ENCODE measurements at regions not wholly inside any gene's neighbourhood (a gene's known extent, or its start where the extent isn't known, plus 50 kb on each side); places are given as distances from the start of the nearest gene placed in this dataset.
A peak's percentile ranks its signal among the peaks of the same experiment; 100 is the strongest.

DNA sequence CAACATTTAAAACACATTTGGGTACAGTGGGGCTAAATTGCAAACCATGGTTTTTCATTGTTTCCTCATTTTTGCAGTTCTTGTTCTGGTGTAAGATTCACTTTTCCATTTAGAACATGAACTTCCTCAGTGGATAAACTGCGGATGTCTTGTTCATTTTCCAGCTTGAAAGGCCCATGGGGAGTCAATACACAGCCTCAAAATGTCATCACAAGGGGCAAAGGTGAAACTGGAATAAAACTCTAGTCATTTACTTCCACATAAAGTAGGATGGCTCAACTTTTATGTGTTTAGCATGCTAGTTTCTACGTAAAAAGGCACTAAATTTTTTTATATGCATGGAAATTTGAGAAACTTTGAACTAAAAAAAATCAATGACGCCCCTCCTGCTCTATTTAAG lies 718.8 kb downstream of the TLR4 start:
- no peak for DNase-seq

DNA sequence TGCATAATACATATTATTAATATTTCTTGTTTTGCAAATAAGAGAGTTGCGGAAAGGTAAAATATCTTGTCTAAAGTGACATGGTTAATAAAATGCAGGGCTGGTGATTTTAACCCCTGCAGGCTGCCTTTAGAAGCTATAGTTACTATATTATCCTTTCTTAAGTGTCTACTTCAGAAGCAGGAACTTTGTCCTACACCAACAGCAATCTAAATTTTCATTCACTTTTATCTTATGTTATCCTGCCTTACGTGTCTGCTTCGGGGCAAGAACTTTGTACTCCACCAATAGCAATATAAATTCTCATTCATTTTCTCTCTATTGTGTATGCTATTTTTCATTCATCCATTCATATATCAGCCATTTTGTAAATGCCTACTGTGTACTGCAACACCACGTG lies 719.5 kb downstream of the TLR4 start:
- DNase-seq, result no peak

DNA sequence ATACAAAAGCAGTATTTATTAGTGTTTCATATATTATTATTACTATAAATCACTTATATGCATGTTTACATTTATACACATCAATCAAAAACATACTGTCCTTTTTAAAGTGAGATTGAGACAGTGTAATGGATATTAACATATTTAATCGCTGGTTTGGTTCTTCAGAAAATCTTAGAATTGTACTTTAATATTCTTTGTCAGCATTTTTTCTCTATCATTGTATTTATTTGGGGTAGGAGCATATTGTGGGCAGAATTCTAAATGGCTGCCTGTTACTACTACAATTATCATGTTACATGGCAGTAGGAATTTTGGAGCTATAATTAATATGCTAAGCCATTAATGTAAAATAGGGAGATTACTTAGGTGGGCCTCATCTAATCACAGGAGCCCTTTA lies 722.6 kb downstream of the TLR4 start:
- DNase-seq, result no peak

DNA sequence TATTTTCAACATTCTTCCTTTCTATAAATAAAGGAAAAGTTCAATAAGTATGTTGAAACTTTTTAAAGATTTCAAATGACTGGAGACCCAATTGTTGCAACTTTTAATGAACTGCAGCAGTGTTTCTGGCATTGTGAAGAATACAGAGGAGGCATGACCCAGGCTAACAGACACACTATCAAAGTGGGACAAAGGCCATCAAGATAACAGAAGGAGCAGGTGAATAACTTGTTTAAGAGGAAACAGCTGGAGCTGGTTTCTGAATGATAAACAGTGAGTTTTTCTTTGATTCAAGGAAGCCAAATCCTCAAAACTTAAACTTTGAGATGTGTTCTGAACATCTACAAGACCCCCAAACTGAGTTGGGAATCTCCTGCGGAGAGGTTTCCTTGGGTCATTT lies 734.6 kb downstream of the TLR4 start:
- no peak for DNase-seq

DNA sequence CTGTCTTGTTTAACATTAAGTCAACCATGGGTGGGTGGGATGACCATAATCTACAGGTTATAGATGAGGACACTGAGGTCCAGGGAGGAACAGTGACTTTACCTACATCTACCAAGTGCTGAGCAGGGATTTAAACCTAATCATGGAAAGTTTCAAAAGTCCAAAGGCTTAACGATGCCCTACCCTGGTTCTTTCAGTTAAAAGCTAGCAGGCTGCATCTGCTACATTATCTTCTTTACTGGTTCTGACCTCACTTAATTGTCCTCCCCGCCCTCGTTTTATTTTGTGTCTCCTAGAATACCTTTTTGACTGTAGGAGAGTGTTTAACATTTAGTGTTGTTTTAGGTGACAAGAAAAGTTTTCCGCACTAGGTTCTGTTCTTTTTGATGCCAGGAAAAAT lies 735.2 kb downstream of the TLR4 start:
- no peak for DNase-seq

DNA sequence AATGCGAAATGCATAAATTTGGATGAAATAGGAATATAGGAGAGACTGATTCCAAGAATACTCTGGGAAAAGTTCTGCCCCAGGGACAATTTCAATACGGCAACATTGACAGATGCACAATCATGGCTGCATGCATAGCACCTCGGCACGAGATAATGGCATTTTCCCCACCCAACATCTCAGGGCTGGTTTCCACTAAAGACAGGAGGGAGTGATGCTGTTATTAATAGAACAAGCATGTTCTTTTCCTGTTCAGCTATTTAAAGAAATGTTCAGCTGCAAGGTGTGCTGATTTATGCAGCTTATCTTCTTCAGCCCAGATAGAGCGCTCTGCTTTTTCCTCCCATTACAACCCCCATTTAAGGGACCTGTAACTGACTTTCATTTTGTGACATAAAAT lies 740.2 kb downstream of the TLR4 start:
- no peak for DNase-seq

DNA sequence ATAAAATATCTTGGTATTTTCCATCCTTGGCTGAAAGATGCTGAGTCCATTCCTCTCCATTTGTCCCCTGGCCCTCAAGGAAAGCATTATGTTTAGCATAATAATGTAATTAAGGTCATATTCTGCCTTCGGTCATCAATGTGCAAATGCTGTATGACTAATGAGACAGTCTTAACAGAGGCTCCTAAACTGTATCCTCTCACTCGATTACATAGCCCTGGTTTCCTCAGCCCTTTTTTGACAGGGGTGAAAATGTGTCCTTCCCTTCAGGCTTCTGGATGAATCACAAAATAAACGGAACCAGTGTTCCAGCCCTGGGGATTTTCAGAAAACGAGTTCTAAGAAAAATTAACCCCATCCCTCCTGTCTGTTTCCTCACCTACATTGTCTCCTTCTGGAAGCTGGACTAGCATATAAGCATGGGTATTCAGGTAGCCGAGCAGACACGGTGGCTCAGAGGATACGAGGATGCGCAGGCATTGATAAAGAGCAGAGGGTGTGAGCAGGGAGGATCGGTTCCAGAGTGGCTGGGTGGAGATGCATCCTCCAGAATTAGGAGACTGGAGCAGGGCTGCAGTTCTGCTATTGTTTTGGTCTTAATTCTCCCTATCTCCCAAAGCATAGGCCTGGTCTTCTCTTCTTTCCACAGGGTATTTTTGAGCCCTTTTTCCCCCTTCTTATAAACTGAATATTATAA lies 742.9 kb downstream of the TLR4 start:
- DNase-seq, result no peak

DNA sequence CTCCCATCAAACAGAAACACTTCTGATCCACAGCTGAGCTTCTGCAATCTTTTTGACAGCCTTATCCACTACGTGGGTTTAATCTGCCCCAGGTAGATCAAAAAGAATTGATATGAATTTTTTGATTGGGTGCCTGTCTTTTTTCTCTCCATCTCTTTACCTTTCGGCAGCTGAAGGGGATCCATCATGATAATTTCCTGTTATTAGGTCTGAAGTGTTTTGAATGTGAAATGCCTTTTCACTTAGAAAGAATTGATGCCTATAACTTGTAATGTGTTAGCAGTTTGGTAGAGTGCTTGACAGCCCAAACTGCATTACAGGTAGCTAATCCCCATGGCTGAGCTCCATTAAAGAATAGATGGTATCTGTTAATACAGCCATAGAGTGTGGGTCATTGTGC lies 745.4 kb downstream of the TLR4 start:
- DNase-seq, result no peak

DNA sequence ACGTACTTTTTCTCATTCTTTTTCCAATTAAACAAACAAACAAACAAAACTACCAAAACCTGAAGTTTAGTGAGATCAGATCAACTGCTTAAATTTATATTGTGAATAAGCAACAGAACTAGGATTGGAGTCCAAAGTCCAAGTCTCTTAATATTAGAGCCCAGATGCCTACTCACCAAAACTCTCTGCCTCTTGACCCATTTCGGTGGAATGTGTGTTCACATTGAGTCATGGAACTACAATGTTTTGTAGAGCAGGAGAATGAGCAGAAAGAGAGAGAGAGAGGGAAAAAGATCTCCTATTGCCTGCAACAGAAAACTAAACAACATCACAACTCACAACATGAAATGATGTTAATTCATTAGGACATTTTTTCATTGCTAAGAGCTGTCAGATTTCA lies 751.1 kb downstream of the TLR4 start:
- no peak for DNase-seq

DNA sequence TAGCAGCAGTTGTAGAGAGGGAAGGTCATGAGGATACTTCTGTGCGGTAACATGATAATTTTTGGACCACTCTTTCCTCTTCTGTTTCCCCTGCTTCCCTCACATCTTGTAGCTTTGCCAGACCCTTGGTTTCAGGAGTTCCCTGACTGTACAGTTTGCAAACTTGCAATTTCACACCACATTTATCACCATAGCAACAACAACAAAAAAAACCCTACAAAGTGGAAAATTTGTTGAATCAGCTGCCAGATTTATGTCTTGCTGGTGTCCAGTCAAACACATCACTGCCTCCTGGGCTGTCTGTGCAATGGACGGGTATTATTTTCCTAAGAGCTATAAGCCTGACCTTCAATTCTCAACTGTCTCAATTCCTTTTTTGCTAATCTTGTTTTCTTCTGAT lies 751.6 kb downstream of the TLR4 start:
- DNase-seq, result no peak

DNA sequence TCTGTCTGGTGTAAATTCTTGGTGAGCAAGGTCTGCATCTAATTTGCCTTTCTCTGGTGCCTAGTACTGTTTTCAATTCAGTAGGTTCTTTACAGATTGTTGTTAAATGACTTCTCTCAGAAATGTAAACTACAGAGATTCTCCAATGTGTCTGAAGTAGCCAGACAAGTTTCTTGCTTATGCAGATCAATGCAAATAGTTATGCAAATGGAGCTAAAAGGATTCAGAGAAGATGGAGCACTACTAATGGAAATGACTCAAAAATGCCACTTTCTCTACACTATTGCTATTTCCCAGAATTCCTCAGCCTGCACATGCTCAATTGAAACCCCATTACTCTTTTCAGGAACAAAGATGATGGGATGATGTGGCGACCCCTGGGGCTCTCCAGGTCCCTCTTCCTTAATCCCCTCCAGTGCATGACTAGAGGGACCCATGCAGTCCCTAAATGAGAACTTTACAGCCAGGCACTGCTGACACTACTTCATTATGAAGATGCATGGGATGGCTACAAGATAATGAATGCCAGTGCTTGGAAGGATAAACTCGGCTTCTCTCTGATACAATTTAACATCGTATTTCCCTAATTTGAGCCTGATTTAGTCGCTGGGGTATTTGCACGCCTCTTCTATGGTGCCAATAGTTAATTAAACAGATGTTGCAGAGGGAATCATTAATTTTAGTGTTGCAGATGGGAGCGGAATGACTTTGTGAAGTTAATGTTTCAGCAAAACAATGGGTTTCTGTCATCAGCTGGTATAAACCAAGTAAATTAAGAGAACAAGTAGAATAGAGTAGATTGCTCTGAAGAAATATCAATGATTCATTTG lies 753.2 kb downstream of the TLR4 start:
- DNase-seq, result no peak

DNA sequence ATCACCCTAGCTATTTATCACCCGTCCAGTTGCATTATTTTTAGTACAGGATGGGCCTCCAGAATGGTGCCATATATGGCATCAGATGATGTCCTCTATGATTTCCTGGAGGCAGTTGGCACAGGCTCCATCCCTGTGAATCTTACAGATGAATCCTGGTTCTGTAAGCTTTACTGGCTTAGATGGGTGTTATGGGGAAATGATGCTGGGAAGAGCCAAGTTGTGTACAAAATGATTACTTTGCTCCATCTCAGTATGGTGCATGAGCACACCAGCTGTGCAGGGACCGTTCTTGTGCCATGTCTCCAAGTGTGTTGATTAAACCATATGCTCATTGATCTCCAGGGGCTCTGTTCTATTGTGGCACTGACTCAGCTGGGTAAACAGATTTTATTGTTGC lies 755.7 kb downstream of the TLR4 start:
- DNase-seq, result no peak

DNA sequence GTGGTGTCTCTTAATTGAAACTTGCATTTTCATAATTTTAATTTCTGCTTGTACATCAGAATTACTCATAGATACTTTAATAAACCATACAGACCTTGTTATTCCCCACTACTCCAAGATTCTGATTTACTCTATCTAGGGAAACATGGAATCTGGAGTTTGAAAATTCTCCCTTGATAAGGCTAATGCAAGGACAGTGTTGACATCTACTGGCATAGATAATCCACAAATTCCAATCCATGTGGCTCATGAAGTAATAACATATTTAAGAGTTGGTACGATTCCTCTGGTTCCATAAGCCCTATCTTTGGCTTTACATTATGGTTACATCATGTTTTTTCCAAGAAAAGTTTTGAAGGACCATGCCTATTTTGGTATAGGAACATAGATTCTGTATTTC lies 759.2 kb downstream of the TLR4 start:
- DNase-seq, result no peak

DNA sequence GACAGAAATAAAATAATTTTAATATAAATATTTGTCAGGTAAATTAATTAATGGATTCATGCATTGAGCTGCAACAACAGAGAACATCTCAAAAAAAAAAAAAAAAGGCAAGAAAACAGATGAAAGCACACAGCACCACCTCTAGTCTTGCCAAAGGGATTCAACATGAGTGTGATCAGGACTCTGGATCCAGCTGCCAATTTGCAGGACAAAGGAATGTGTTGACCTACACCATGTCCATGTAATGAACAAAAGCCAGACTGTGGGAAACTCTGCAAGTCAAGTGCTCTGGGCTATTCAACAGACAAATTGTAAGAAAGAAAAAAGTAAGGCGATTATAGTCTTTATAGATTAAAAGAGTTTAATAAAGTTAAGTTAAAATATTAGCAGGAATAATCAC lies 769.3 kb downstream of the TLR4 start:
- DNase-seq, result no peak

DNA sequence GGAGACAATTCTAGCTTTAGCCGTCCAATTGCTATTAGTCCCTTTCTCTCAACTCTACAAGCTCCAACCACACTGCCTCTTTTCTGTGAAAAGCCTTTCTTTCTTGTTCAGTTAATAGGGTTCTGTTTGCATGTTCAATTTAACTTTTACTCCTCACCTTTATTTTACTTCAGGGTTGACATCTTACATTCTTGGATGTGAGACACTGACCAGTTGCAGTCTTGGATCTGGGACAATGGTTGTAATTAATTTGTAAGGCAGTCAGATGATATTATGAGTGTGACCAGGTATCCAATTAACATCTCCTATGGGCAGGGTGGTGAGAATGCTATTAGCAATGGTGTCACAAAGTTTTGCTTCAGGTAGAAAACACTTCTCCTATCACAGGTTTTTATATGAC lies 774.5 kb downstream of the TLR4 start:
- no peak for DNase-seq

DNA sequence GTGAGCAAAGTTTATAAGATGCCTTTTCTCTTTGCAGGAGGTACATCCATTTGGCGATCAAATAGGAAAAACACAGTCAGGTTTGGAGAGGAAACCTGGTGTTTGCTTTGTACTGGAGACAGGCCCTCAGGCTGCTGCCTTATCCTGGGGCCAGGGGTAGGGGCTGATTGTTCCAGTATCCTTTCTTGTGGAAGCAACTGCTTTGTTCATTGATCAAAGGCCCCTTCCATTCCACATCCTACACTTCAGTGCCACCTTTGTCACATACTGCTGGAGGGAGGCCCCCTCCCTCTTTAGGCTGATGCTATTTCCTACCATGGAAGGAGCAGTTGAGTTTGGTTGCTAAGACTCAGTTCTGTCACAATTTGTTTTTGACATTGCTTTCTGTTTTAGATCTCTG lies 778.1 kb downstream of the TLR4 start:
- DNase-seq, result no peak

DNA sequence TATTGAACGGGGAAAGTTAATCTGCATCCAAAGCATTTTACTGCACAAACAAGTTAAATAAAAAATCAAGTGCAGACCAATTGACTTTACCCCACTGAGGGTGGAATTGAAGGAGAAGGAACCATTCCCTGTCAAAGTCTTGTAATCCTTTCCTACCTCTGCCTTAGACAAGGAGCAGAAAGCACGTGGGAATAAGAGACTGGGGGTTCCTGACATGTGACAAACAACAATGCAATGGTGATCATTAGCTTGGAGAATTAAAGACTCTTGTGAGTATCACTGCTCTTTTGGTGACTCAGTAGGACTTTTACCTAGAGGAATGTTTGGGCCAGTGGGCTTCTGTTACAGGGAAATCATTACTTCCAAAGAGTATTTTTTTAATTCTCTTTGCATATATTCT lies 779.5 kb downstream of the TLR4 start:
- DNase-seq, result no peak

DNA sequence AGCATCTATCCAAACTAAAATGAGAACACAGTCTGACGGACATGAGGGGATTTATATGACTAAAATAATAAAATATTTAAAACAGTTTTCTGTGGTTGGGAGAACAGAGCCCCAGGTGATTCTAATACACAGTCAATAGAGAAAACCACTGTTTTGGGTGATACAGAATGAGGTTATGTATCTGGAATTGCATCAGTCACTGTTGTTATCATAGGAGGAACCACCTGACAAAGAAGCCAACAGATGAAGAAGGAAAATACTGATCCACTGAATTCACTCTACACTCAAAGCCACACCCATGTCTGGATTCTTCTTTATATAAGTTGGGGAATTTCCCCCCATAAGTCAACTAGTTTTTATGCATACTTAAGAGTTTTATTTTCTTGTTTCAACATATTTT lies 799.0 kb downstream of the TLR4 start:
- no peak for DNase-seq

DNA sequence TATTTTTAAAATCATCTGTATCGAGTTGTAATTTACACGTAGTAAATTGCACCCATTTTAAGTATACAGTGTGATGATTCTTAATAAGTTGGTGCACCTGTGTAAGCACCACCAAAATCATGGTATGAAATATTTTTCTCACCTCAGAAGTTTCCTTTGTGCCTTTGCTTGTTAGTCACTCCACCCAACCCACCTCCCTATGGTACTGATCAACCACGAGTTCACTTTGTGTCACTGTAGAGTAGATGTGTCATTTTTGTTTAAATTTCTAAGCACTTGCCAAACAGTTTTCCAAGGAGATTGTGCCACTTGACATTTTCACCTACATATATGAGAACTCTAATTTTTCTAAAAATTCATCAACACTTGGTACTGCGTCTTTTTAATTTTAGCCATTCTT lies 806.5 kb downstream of the TLR4 start:
- DNase-seq, result no peak

DNA sequence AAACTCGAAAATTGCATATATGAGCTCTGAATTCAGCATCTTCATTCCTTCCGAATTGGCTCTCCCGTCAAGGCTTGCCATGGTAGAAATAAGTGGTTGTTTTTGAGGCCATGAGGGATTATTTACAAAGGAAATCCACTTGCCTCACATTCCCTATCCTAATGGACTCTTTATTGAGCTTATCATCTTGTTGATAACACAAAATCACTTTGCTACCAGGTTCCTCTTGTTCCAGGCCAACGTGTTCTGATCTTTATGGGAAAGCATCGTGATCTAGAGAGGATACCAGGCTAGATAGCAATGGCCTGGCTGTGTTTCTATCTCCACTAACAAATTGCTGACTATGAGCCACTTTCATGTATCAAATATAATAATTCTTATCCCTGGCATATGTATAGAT lies 811.7 kb downstream of the TLR4 start:
- no peak for DNase-seq

DNA sequence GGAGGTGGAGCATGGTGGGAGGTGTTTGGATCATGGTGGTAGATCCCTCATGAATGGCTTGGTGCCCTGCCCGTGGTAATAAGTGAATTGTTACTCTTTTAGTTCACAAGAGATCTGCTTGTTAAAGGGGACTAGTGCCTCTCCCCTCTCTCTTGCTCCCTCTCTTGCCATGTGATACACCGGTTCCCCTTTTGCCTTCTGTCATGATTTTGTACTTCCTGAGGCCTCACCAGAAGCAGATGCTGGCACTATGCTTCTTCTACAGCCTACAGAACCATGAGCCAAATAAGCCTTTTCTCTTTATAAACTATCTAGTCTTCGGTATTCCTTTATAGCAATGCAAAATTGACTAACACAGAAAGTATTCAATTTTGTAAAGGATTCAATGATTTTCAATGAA lies 817.1 kb downstream of the TLR4 start:
- no peak for DNase-seq

DNA sequence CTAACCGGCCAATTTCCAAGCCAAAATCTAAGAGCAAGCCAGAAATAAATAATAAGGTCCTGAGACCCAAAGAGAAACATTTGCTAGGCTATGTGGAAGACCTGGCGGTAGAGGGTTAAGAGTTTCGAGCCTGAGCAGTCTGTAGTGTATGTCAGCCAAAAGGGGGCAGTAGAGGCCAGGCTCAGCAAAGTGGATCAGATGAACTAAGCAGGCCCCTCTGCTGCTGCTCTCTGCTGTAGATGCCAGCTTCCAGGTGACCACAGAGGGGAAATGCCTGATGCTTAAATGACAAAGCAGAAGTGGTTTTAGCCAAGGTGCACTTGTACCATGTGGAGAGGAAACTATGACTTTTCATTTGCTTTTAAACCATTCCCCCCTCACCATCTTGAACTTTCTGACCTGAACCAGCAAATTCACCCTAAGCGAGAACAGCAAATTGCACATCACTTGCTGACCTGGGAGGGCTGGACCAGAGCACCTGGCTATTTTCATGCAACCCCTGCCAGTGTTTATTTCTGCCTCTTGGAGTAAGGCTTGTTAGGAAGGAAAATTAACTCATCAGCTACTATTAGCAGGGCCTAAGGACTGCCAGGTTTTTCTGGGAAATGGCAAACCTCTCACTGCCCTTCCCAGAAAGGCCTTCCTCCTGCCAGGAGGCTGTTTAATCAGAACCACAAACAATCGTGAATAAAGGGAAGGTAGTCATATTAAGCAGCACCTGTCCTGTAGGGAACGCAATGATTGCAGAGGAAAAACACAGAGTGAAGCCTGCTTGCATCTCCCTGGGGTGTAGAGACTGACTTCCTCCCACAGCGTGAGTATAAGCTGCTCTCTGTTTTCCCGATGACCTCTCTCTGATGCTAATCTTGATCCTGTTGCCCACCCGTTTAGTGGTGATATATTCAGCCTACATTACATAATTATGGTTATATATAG lies 818.2 kb downstream of the TLR4 start:
- peak; percentile 46 for DNase-seq

DNA sequence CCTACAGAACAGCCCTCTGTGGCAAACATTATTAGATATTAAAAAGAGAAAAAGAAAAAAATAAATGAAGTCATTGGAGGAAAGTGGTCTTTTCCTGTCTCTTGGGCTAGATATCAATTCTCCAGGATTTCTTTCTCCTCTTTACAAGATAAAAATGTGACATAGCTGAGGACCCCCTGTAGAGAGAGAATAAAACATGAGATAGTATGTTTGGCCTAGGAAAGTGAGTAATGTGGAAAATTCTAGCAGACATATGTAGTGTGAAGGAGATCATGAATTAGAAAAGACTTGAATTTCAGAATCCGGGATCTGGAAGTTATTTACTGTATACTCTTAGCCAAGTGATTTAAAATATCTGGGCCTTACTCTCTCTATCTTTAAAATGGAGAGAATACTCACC lies 823.1 kb downstream of the TLR4 start:
- no peak for DNase-seq

DNA sequence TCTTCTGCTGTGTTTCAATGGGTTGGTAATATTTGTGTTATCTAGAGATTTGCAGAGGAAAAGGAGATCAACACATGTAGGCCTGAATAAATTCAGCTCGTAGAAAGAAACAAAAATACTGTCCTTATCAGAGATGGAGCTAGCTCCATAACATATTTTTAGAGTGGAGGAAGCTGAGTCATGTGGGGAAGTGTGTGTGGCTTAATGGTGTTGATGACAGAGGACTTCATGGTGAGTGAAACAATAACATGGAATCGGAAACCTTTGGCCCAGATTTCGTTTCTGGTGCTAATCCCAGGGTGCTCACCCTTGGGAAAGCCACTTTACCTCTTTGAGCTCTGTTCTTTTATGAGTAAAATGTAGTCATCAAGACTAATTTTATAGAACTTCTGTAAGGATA lies 825.0 kb downstream of the TLR4 start:
- DNase-seq, result no peak

Data from right forelimb (tissue), 1 donor.